Aorta (tissue), 5 donors: ENCODE measurements at regions not wholly inside any gene's neighbourhood (a gene's known extent, or its start where the extent isn't known, plus 50 kb on each side); places are given as distances from the start of the nearest gene placed in this dataset.

Experiments
- ATAC-seq: fragments of 200-7000 bp; cut with Tn5 transposase; one replicate; pipeline ENCODE4 v1.9.1; 2022; ENCODE audit warnings: moderate library complexity; ENCODE audit not compliant: low FRiP score
- DNase-seq, 2 donors: peaks; one replicate each; pipeline ENCODE4 v3.0.0-alpha.2; 2020
- H3K27ac ChIP-seq, 2 donors: one replicate each; pipeline ENCODE4 v1.5.1; 2013; ENCODE audit warnings: low read length in 2 of 2, mild to moderate bottlenecking in 2 of 2, moderate library complexity in 2 of 2, control low read depth in 1 of 2, inconsistent platforms in 1 of 2, low read depth in 1 of 2
- H3K27me3 ChIP-seq, 2 donors: one replicate each; pipeline ENCODE4 v1.6.1; 2013; ENCODE audit warnings: control low read depth in 1 of 2, low read length in 1 of 2, mild to moderate bottlenecking in 1 of 2, moderate library complexity in 1 of 2; ENCODE audit not compliant: insufficient read depth in 2 of 2, control insufficient read depth in 1 of 2
- H3K36me3 ChIP-seq, 2 donors: one replicate each; pipeline ENCODE4 v1.6.1; 2013; ENCODE audit warnings: control low read depth in 1 of 2, low read length in 1 of 2, mild to moderate bottlenecking in 1 of 2; ENCODE audit not compliant: insufficient read depth in 2 of 2, control insufficient read depth in 1 of 2
- H3K4me1 ChIP-seq, 2 donors: one replicate each; pipeline ENCODE4 v1.6.1; 2013; ENCODE audit warnings: low read length in 2 of 2, control low read depth in 1 of 2, mild to moderate bottlenecking in 1 of 2, moderate library complexity in 1 of 2; ENCODE audit not compliant: insufficient read depth in 2 of 2, control insufficient read depth in 1 of 2
- H3K4me3 ChIP-seq, 2 donors: one replicate each; pipeline ENCODE4 v1.5.1; 2013; ENCODE audit warnings: low read length in 2 of 2, control low read depth in 1 of 2, mild to moderate bottlenecking in 1 of 2
- H3K9me3 ChIP-seq: one replicate; pipeline ENCODE4 v1.6.1; 2013; ENCODE audit warnings: mild to moderate bottlenecking, low read length; ENCODE audit not compliant: control insufficient read depth
- WGBS, 2 donors: extraction: QIAGEN DNeasy Blood & Tissue Kit; methylation state at CpG; one replicate each; pipeline ENCODE4 v1.1.7; 2013; 5-methylcytosine and 5-hydroxymethylcytosine counted together
- intact Hi-C, 2 donors: fragments of 100-400 bp; cut with DNase I; formaldehyde crosslinking; loops; one replicate each; pipeline versions ENCODE4 v1.14.2 to v1.15.0; 2022
- donor health status: healthy with polysubstance abuse.
- donor health status: Bipolar disorder and iron deficiency.
- donor health status: DM: no; HTN: no; CAD: no.
- donor health status: DM: no; HTN: no; CAD: no.
- donor health status: DM: yes; HTN: yes; CAD: no.

- WGBS, 2 donors: 76 to 83% methylated on average over 7 of the region's 7 CpGs
- Histone ChIP-seq H3K4me3 (no peak overlapping the region), H3K27ac (no peak overlapping the region), H3K36me3 (no peaks in the 10 kb centered on the region), H3K4me1 (no peaks in the 10 kb centered on the region), H3K9me3 (no peaks in the 10 kb centered on the region), H3K27me3 (no peaks in the 10 kb centered on the region)
- intact Hi-C loops: no loop called here
- no peak for DNase-seq
- ATAC-seq: no peak
Measured at GRCh38 chr4:175277816-175278215, 359.7 kb downstream of the ADAM29 start.

- DNase-seq (no peak), ATAC-seq (no peak)
- WGBS, 2 donors: 94 to 97% methylated on average over 2 of the region's 2 CpGs
- Histone ChIP-seq H3K9me3 (no peaks in the 10 kb centered on the region), H3K4me1 (no peaks in the 10 kb centered on the region), H3K4me3 (no peak overlapping the region), H3K27ac (no peak overlapping the region), H3K27me3 (no peaks in the 10 kb centered on the region), H3K36me3 (no peaks in the 10 kb centered on the region)
- intact Hi-C loops: no loop called here
Measured at GRCh38 chr4:175280153-175280552, 362.0 kb downstream of the ADAM29 start.

- H3K4me3 ChIP-seq: no peak overlapping the region
- no peak for DNase-seq
- no peak overlapping the region for H3K27ac ChIP-seq
- no peak for ATAC-seq
- 70 to 76% methylated on average over 1 of the region's 1 CpG for WGBS, 2 donors
- H3K36me3 ChIP-seq: no peaks in the 10 kb centered on the region
- no peaks in the 10 kb centered on the region for H3K4me1 ChIP-seq
- no peaks in the 10 kb centered on the region for H3K9me3 ChIP-seq
- no peaks in the 10 kb centered on the region for H3K27me3 ChIP-seq
- intact Hi-C loops: no loop called here
Measured at GRCh38 chr4:175281894-175282293, 363.7 kb downstream of the ADAM29 start.

GRCh38 chr4:175282407-175282806 is 364.2 kb downstream of the ADAM29 start:
- Histone ChIP-seq H3K27me3 (no peaks in the 10 kb centered on the region), H3K9me3 (no peaks in the 10 kb centered on the region), H3K4me3 (no peak overlapping the region), H3K27ac (no peak overlapping the region), H3K4me1 (no peaks in the 10 kb centered on the region), H3K36me3 (no peaks in the 10 kb centered on the region)
- no peak for ATAC-seq
- WGBS, 2 donors: 97 to 98% methylated on average over 9 of the region's 9 CpGs
- intact Hi-C loops: no loop called here
- no peak for DNase-seq

- Histone ChIP-seq H3K27me3 (no peaks in the 10 kb centered on the region), H3K27ac (no peak overlapping the region), H3K4me3 (no peak overlapping the region), H3K4me1 (peaks cover 0 to 4% of the 10 kb centered on the region in 2 donors), H3K9me3 (no peaks in the 10 kb centered on the region), H3K36me3 (no peaks in the 10 kb centered on the region)
- intact Hi-C loops: no loop called here
- DNase-seq (no peak), ATAC-seq (no peak)
- WGBS, 2 donors: 17 to 29% methylated on average over 3 of the region's 3 CpGs
Measured at GRCh38 chr4:175290401-175290800, 372.2 kb downstream of the ADAM29 start.

- no peak for ATAC-seq
- no peak for DNase-seq
- Histone ChIP-seq H3K27me3 (no peaks in the 10 kb centered on the region), H3K4me1 (no peaks in the 10 kb centered on the region), H3K27ac (no peak overlapping the region), H3K36me3 (no peaks in the 10 kb centered on the region), H3K4me3 (no peak overlapping the region), H3K9me3 (no peaks in the 10 kb centered on the region)
- intact Hi-C loops: no loop called here
- WGBS, 2 donors: 36 to 50% methylated on average over 2 of the region's 2 CpGs
Measured at GRCh38 chr4:175297965-175298565, 379.9 kb downstream of the ADAM29 start.

GRCh38 chr4:175306436-175306835 is 388.3 kb downstream of the ADAM29 start:
- no peaks in the 10 kb centered on the region for H3K27me3 ChIP-seq
- no peak overlapping the region for H3K27ac ChIP-seq
- intact Hi-C loops: no loop called here
- no peaks in the 10 kb centered on the region for H3K36me3 ChIP-seq
- DNase-seq (no peak), ATAC-seq (no peak)
- no peak overlapping the region for H3K4me3 ChIP-seq
- no peaks in the 10 kb centered on the region for H3K4me1 ChIP-seq
- H3K9me3 ChIP-seq: no peaks in the 10 kb centered on the region

- Histone ChIP-seq H3K36me3 (no peaks in the 10 kb centered on the region), H3K4me1 (no peaks in the 10 kb centered on the region), H3K9me3 (no peaks in the 10 kb centered on the region), H3K27me3 (no peaks in the 10 kb centered on the region), H3K27ac (no peak overlapping the region), H3K4me3 (no peak overlapping the region)
- 93 to 98% methylated on average over 1 of the region's 1 CpG for WGBS, 2 donors
- ATAC-seq (no peak), DNase-seq (no peak)
- intact Hi-C loops: no loop called here
Measured at GRCh38 chr4:175307326-175307725, 389.2 kb downstream of the ADAM29 start.

GRCh38 chr4:175308236-175308635 is 390.1 kb downstream of the ADAM29 start:
- Histone ChIP-seq H3K4me3 (no peak overlapping the region), H3K36me3 (no peaks in the 10 kb centered on the region), H3K27ac (no peak overlapping the region), H3K9me3 (no peaks in the 10 kb centered on the region), H3K27me3 (no peaks in the 10 kb centered on the region), H3K4me1 (no peaks in the 10 kb centered on the region)
- DNase-seq (no peak), ATAC-seq (no peak)
- intact Hi-C loops: no loop called here
- 74 to 77% methylated on average over 5 of the region's 5 CpGs for WGBS, 2 donors
